ENCODE measurements at regions not wholly inside any gene's neighbourhood (a gene's known extent, or its start where the extent isn't known, plus 50 kb on each side); places are given as distances from the start of the nearest gene placed in this dataset.

- DNase-seq (ENCODE audit: extremely low read depth, low read depth), result no peak
Observed at GRCh38 chr9:21668516-21668915, 133.9 kb upstream of the MTAP start.

GRCh38 chr9:21669701-21670100 is 132.7 kb upstream of the MTAP start:
- no peak for TF ChIP-seq CTCF (IDR thresholded peaks at IDR 0.05; ENCODE audit: low read depth, low read length)

More at GRCh38 chr9:21668516-21668915, 133.9 kb upstream of the MTAP start:
- TF ChIP-seq CTCF (IDR thresholded peaks at IDR 0.05; ENCODE audit: low read depth, low read length), result no peak

GRCh38 chr9:21670374-21670773 is 132.1 kb upstream of the MTAP start:
- TF ChIP-seq CTCF (IDR thresholded peaks at IDR 0.05; ENCODE audit: low read depth, low read length), result no peak
- no peak for DNase-seq (ENCODE audit: extremely low read depth, low read depth)

More at GRCh38 chr9:21669701-21670100, 132.7 kb upstream of the MTAP start:
- DNase-seq (ENCODE audit: extremely low read depth, low read depth), result no peak

GRCh38 chr9:21672140-21672539 is 130.3 kb upstream of the MTAP start:
- DNase-seq (ENCODE audit: extremely low read depth, low read depth), result no peak
- no peak for TF ChIP-seq CTCF (IDR thresholded peaks at IDR 0.05; ENCODE audit: low read depth, low read length)

- DNase-seq (ENCODE audit: extremely low read depth, low read depth), result no peak
- TF ChIP-seq CTCF (IDR thresholded peaks at IDR 0.05; ENCODE audit: low read depth, low read length), result no peak
Observed at GRCh38 chr9:21672761-21673160, 129.7 kb upstream of the MTAP start.

GRCh38 chr9:21674894-21675293 is 127.5 kb upstream of the MTAP start:
- TF ChIP-seq CTCF (IDR thresholded peaks at IDR 0.05; ENCODE audit: low read depth, low read length), result no peak
- no peak for DNase-seq (ENCODE audit: extremely low read depth, low read depth)

GRCh38 chr9:21677387-21677786 is 125.0 kb upstream of the MTAP start:
- TF ChIP-seq CTCF (IDR thresholded peaks at IDR 0.05; ENCODE audit: low read depth, low read length), result no peak
- no peak for DNase-seq (ENCODE audit: extremely low read depth, low read depth)
